GM18870 (cell line): ENCODE measurements at regions not wholly inside any gene's neighbourhood (a gene's known extent, or its start where the extent isn't known, plus 50 kb on each side); places are given as distances from the start of the nearest gene placed in this dataset.
A peak's percentile ranks its signal among the peaks of the same experiment; 100 is the strongest.

ENCODE experiments used
- ATAC-seq: cut with Tn5 transposase; IDR thresholded peaks from one replicate; pipeline ENCODE4 v1.9.1; 2021; ENCODE audit warnings: moderate library complexity; ENCODE audit not compliant: unreplicated experiment

DNA sequence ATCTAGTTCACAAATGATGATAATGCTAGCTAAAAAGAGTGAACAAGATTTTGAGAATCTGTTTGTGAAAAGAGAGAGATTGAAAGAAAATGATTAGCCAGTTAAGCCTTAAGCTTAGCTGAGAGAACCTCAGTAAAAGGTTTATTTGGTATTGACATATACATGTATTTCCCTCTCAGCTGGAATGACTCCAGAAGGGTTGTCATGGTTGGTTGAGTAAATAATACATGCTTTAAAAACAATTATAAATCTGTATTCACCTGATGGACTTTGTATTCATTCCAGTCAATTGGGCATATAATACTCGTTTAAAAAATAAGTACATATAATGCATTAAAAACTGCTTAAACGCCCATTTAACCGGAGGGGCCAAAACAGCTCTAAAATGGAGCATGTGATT is 181.4 kb downstream of the GRB14 start:
- no peak for ATAC-seq

DNA sequence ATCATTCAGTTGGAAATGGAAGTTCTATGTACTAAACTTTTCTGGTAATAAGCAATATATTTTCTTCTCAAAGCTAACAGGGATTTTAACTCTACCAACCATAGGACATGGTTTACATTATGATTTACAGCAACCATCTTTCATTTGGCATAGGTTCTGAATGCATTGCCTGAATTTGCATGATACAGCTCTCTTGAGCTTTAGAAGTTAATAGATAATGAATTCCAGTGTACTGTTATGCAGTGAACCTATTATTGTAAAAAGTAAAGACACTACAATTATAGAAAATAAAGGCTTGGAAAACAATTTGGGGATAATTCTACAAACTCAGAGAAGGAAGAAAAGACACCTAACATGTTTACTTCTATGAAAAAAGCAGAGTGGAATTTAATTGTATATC is 182.0 kb downstream of the GRB14 start:
- ATAC-seq: no peak

DNA sequence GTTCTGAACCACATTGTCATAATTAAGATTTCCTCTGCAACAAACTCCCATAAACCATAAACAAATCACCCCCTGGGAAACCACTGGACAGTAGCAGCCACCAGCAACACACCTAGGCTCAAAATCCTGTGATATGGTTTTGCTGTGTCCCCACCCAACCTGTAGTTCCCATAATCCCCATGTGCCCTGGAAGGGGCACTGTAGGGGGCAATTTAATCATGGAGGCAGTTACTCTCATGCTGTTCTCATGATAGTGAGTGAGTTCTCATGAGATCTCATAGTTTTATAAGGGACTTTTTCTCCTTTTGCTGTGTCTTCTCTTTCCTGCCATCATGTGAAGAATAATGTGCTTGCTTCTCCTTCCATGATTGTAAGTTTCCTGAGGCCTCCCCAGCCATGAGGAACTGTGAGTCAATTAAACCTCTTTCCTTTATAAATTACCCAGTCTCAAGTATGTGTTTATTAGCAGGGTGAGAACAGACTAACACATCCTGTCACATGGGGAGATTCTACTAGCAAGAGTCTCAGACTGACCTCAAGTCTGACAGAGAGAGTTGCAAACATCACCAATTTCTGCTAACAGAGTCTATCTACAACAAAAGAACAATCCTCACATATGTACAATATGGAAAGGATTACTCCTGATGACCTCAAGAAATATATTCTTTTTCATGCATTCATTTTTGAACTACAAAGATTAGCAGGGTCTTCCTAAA is 182.6 kb downstream of the GRB14 start:
- ATAC-seq: no peak

DNA sequence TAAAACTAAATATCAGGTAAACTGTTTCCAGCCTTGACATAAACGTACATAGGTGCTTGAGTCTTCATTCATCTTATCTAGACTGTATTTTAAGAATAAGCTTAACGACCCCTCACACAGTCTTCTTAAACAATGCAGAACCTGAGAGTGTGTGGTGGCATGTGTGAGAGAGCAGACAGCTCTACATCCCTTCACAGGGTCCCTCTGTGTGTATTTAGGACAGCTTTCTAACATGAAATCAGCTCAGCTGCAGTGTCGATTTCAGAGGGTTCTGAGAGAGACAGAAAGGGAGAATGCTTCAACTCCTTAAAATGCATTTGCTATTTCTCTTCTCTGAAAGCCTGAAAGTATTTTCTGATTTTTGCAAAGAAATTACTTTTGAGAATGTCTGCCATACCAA is 185.2 kb downstream of the GRB14 start:
- ATAC-seq: no peak

DNA sequence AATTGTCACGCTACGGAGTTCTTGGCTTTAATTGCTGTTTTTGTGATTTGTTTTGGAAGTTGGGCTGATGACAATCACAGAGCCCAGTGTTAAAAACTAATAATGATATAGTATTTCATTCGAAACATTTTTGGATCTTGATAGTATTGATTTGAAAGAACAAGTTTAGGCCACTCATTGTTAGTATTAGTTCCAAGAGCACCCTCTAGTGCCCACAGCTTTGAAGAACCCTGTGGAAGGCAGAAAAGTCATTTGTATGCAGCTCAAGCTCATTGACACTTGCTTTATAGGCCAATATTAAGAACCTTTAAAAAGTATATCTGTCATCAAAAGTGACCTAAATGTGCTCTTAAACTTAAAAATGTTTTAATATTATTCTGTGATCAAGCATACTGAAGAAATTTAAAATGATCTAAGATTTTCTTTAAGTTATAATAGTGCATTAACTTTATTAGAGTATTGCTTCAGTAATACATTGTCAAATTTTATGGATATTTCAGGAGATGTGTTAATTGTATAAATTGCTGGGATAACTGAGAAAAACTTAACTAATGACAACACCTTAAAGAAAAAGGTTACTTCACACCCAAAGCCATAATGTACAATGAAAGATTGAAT is 191.0 kb downstream of the GRB14 start:
- ATAC-seq: no peak

DNA sequence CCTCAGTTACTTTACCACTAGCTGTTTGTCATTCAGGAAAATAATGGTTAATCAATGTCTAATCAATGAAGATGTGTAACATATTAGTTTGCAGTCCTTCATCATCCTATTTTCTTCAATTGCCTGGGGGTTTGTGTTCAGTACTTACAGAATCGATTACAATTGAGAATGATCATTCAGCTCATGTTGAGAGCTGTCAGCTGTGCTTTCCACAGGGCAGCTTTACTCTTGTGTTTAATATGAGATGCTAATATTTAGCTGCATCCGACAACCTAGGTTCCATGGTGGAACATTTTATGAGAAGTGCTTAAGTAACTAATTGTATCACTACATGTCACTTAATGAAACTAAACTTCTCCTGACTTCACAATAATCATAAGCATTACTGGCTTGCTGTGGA is 191.9 kb downstream of the GRB14 start:
- no peak for ATAC-seq

DNA sequence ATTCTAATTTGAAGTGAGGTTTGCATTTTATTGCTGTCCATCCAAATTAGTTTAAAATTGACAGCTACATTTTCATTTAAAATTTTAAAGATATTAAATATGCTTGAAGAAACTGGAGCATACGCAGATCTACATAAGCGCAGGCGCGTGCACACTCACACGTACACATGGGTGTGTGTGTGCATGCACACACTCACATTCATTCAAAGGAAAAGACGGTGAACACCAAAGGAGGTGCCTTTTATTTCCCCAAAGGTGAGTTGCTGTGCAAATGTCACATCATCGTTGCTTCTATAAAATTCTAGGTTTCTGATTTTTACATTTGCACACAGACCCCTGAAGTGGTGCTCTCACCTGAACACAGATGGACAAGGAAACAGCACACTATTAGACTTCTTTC is 194.2 kb downstream of the GRB14 start:
- no peak for ATAC-seq

DNA sequence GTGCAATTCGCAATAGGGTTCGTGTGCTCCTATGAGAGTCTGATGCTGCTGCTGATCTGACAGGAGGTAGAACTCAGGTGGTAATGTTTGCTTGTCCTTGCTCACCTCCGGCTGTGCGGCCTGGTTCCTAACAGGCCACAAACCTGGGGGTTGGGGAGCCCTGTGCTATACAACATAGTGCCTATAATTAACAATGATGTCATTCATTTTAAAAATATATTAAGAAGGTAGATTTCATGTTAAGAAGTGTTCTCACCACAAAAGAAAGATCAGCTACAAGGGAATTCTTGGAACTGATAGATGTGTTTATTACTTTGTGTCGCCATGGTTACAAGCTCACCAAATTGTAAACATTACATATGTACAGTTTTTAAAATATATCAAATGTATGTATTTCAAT is 200.5 kb downstream of the GRB14 start:
- no peak for ATAC-seq

DNA sequence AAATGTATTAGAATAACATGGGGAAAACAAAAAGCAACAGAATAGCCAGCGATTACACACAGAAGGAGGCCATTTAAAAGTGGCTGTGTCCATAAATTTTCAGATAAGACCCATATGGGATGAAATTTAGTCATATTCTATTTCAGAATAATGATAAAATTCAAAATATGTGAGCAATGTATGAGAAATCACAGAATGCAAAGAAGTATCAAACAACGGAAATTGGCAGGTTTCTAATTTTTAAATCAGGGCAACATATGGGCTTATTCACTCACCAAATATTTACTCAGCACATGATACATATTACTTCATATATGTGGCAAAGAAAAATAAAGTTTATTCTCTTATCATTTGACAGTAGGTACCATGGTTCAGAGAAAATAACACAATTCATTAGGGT is 208.5 kb downstream of the GRB14 start:
- no peak for ATAC-seq

DNA sequence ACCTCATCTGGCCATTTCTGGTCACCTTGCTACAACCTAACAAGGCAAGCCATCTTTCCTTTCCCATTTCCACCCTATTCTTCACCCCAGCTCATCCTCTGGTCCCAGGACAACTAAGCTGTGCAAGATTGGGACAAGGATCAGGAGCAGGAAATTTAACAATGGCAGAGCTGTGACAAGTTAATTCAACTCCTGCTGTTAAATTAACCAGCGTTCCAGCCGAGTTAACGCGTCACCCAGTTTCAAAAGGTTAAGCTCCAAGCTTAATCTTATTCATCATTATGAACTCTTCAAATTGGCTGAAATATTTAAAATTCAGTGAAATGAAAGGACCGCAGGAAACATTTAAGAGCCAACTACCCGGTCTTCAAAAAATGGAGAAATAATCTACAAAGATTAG is 231.9 kb downstream of the GRB14 start:
- no peak for ATAC-seq

DNA sequence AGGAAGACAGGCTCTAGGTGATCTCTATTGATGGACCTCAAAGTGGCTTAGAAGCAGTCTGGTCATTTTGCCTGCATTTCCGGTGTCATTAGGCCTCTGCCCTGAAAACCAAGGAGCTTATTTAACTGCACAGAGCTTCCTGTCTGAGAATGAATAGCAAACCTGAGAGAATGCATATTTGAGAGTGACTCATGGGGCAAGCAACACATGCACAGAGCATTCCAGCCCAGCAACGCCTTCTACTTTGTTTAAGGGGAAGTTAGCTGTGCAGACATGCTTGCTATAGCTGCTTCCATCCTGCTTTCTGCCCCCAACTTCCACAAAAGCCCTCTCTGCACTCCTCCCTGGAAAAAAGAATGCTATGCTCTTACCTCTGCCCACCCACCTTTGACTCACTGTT is 232.8 kb downstream of the GRB14 start:
- peak; percentile 91 for ATAC-seq

DNA sequence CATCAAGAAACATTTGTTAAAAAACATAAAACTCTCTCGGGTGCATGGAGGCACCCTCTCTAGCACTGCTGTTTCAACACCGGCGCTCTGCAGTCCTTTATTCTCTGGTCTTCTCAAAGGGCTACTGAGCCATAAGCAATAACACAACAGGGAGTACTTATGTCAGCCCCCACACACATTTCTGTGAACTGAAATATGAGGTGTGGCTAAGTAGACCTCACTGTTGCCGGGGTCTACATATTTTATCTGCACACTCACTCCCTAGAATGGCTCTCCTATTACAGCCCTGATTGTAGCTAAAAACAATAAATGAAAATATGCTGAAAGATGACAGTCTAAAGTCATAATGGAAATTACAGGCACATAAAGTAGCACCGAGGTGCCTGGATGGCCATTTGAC is 235.1 kb downstream of the GRB14 start:
- no peak for ATAC-seq

DNA sequence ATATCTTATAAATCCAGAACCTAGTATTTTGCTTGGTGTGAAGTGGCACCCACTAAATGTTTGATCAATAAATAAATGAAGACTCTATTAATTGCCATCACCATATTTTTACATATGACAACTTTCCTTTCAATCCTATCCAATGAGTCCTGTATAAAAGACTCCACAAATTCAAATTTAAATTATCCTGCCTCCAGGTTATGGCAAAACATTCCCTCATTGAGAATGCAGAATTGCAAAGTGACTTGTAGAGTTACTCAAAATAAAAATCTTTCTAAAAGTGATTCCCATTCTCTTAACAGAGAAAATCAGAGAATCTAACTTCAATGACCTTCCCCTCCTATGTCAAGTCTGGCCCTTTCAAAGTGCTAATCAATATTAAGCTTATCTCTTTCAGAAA is 236.8 kb downstream of the GRB14 start:
- no peak for ATAC-seq

DNA sequence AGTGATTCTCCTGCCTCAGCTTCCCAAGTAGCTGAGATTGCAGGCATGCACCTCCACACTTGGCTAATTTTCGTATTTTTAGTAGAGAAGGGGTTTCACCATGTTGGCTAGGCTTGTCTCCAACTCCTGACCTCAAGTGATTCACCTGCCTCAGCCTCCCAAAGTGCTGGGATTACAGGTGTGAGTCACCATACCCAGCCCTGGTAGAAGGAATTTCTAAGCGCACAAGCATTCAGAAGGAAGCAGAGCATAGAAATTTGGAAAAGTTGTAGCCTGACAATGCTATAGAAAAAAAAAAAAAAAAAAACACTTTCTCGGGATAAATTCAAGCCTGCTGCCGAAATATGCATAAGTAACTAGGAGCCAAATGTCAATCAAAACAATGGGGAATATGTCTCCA is 249.4 kb downstream of the GRB14 start:
- no peak for ATAC-seq

DNA sequence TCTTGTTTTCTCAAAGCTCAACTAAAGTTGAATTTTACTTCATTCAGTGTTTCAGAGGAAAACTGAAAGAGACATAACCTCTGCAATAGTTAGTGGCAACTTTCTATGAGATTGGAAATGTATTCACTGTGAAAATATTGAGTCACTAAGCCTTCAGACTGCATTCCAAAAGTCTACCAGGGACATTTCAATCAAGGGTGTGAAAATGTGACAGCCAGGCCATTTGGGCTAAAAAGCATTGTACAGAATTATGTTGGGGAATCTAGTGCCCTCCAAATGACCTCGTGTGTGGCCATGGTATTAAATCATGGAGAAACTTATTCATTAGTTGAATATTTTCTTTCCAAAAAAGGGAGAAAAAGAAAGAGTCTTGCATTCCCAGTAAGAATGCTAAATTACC is 251.9 kb downstream of the GRB14 start:
- ATAC-seq: no peak

DNA sequence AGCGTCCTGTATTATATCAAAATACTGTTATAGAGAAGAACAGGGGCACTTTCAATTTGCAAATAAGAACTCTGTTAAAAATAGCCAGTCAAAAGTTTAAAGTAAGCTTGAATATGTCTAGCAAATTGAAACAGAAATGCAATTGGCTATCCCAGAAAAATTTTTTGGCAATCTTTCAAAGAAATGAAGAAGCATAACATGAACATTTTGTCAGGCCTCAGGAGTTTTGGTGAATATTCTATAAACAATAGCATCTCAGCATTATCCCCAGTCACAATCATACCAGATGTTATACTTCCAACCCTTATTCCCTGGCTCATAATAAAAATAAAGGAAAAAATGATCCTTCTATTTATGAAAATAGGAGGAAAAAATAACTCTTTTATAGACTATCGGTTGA is 252.4 kb downstream of the GRB14 start:
- ATAC-seq: no peak

DNA sequence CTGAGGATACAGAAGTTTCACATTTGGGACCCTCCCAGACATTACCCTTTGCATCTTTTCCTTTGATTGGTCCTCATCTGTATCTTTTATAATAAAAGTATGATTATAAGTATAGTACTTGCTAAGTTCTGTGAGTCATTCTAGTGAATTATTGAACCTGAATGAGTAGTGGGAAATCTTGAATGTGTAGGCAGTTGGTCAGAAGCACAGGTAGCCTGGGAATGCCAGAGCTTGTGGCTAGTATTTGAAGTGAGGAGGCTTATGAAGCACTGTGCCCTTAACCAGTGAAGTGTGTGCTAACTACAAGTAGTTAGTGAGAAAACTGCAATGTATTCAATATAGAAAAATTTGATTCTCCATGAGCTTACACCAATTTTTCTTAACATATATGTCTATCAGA is 257.6 kb downstream of the GRB14 start:
- ATAC-seq: no peak

DNA sequence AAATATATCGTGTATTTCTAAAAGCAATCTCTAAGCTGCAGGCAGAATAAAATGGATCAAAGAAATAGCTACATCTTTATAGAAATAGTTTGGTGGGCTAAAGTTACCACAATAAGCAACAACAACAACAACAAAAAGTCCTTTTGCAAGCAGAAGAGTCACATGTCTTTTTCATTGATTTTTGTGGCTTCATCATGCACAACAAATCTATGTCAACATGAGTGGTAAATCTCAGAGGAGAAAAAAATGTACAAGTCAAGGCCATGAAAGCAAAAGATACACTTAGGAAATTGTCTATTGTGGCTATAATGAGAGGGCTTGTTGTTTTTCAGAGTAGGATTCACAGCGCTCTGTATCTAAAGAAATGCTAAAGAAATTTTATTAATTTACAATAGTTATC is 269.7 kb downstream of the GRB14 start:
- ATAC-seq: no peak

DNA sequence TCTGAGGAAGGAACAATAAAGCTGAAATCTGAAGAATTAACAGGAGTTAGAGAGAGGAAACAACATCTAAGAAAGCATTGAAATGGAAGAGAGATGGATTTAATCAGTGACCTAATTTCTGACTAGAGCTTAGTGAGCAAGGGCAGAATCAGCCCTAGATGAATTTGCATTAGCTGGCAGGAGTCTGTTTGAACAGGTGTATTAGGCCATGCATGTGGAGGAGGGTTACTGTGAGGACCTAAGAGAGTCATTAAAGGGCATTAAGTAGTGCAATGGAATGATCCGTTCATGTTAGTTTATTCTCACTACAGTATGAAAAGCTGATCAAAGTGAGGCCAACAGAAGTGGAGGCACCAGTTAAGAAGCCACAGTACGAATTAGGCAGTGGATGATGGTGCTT is 285.3 kb downstream of the GRB14 start:
- no peak for ATAC-seq

DNA sequence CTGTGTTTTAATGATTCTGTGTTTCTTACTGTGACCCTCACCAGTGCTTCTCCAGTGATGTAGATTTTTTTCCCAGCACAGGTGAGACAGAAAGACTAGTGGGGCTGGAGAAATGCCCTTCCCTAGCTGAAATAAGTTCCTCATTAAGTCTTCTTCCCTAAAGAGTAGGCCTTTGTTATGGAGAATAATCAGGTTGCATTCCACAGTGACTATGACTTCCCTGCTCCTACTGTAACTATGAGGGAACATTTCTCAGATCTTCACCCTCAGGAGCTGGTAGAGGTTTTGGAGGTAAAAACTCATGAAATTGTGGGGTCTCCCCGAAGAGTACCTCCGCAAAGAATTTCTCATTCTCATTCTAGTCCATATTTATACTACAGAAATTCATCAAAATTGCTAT is 286.2 kb downstream of the GRB14 start:
- no peak for ATAC-seq

DNA sequence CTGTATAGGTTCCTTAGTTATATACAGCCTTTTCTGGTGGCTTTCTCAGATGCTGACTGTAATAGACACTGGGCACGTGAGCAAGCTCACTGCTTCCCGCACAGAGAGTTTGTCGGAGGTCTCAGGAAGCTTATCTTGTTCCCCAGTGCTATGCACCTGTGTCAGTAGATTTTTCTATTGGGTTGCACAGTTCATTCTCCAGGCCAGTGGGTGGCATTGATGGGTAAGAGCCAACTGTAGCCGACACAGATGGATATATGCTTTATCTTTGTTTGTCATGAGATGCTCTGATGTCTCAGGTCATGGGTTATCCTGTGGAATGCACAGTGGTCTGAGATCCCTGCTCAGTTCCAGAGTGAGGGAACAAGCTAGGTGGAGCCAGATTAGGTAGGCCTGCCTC is 293.0 kb downstream of the GRB14 start:
- no peak for ATAC-seq

DNA sequence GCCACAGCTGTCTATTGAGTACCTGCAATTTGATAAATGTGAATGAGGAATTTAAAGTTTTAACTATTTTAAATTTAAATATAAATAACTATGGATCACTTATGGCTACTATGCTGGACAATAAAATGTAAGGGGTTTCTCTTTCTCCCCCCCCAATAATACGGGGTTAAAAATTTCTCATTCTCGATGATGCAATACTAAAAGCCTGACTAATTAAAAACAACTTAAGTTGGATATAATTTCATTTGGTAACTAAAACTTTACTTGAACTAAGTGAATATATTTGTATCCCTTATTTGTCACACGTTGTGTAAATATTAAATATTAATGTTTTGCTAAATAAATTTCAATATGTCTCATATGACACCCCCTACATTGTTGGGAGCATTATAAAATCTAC is 297.3 kb downstream of the GRB14 start:
- no peak for ATAC-seq

DNA sequence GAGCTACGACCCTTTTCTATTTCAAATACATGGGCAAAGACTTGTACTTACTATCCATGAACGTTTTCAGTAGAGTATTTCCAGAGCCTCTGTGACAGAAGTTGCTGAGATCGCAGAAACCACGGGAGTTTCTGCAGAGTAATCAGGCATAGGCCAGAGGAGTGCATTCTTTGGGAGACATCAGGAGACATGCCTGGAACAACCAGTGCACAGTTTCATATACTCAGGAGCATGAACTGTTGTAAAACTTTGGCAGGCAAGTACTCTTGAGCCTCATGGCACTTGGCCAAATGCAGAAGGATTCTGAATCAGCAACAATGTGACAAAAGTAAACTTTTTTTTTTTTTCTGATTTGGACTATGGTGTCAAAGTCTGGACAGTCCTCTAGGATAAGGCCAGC is 307.1 kb downstream of the GRB14 start:
- ATAC-seq: no peak
